CD14-positive monocyte (primary cell): ENCODE measurements at regions not wholly inside any gene's neighbourhood (a gene's known extent, or its start where the extent isn't known, plus 50 kb on each side); places are given as distances from the start of the nearest gene placed in this dataset.

Source experiments
- DNase-seq, 3 donors: peaks; one replicate each; pipeline ENCODE4 v3.0.0-alpha.2; 2011 to 2022
- H2AFZ ChIP-seq: 2 replicates; pipeline ENCODE4 v1.6.0; 2012; ENCODE audit warnings: mild to moderate bottlenecking, low read depth, low read length, inconsistent platforms; ENCODE audit not compliant: insufficient read depth, poor library complexity, severe bottlenecking
- H3K27ac ChIP-seq, 2 donors: 1 replicate in 1 of 2; 2 replicates in 1 of 2; pipeline ENCODE4 v1.5.1; 2012 to 2013; ENCODE audit warnings: low read length in 2 of 2, control low read depth in 1 of 2, inconsistent platforms in 1 of 2, low read depth in 1 of 2, mild to moderate bottlenecking in 1 of 2
- H3K27me3 ChIP-seq, 2 donors: one replicate each; pipeline versions ENCODE4 v1.6.0 to v1.6.1; 2011 to 2013; ENCODE audit warnings: low read length in 2 of 2; ENCODE audit not compliant: control insufficient read depth in 2 of 2, insufficient read depth in 2 of 2
- H3K36me3 ChIP-seq, 2 donors: replicated peaks in 1 of 2; 1 replicate in 1 of 2; 2 replicates in 1 of 2; pipeline versions ENCODE4 v1.5.1 to v1.6.1; 2012 to 2013; ENCODE audit warnings: low read length in 2 of 2, control low read depth in 1 of 2, inconsistent platforms in 1 of 2, mild to moderate bottlenecking in 1 of 2; ENCODE audit not compliant: insufficient read depth in 2 of 2, control insufficient read depth in 1 of 2
- H3K4me1 ChIP-seq, 2 donors: 1 replicate in 1 of 2; 2 replicates in 1 of 2; pipeline versions ENCODE4 v1.5.1 to v1.6.1; 2012 to 2013; ENCODE audit warnings: low read length in 2 of 2, control low read depth in 1 of 2, inconsistent platforms in 1 of 2, mild to moderate bottlenecking in 1 of 2, moderate library complexity in 1 of 2; ENCODE audit not compliant: insufficient read depth in 2 of 2, control insufficient read depth in 1 of 2
- H3K4me2 ChIP-seq: replicated peaks from 2 replicates; pipeline ENCODE3; 2012; ENCODE audit warnings: low read length, moderate library complexity, mild to moderate bottlenecking; ENCODE audit not compliant: poor library complexity, severe bottlenecking; ENCODE audit errors: extremely low read depth
- H3K4me3 ChIP-seq, 3 experiments: fragments of 200-600 bp in 1 of 3; sonication (generic) in 1 of 3; replicated peaks in 1 of 3; 1 replicate in 2 of 3; 2 replicates in 1 of 3; pipeline ENCODE4 v1.5.1; 2011 to 2013; ENCODE audit warnings: low read length in 3 of 3, mild to moderate bottlenecking in 3 of 3, control low read depth in 2 of 3, low read depth in 2 of 3, inconsistent platforms in 1 of 3, moderate library complexity in 1 of 3
- H3K79me2 ChIP-seq: 2 replicates; pipeline ENCODE4 v1.6.0; 2012; ENCODE audit warnings: mild to moderate bottlenecking, control low read depth, inconsistent platforms, low read length, moderate library complexity; ENCODE audit not compliant: insufficient read depth
- H3K9ac ChIP-seq: 2 replicates; pipeline ENCODE4 v1.6.0; 2017; ENCODE audit warnings: low read length, mild to moderate bottlenecking; ENCODE audit not compliant: insufficient read depth, poor library complexity, severe bottlenecking
- H3K9me3 ChIP-seq, 2 donors: replicated peaks in 1 of 2; 1 replicate in 1 of 2; 2 replicates in 1 of 2; pipeline versions ENCODE4 v1.5.1 to v1.6.1; 2012 to 2013; ENCODE audit warnings: low read length in 2 of 2, control low read depth in 1 of 2; ENCODE audit not compliant: control insufficient read depth in 1 of 2, insufficient read depth in 1 of 2
- H4K20me1 ChIP-seq: 2 replicates; pipeline ENCODE4 v1.6.0; 2012; ENCODE audit warnings: mild to moderate bottlenecking, low read length, control low read depth, moderate library complexity; ENCODE audit not compliant: insufficient read depth
- H3K27ac Mint-ChIP-seq, 7 donors: one replicate each; pipeline ENCODE4 v1.8.0; 2020; ENCODE audit warnings: mild to moderate bottlenecking in 7 of 7, mixed read lengths in 7 of 7, moderate library complexity in 6 of 7, inconsistent platforms in 2 of 7
- H3K27me3 Mint-ChIP-seq, 3 donors: one replicate each; pipeline ENCODE4 v1.8.0; 2021 to 2022; ENCODE audit warnings: low read depth in 3 of 3, mild to moderate bottlenecking in 3 of 3, mixed read lengths in 3 of 3, moderate library complexity in 3 of 3, inconsistent platforms in 1 of 3
- H3K36me3 Mint-ChIP-seq, 2 donors: one replicate each; pipeline ENCODE4 v1.8.0; 2020; ENCODE audit warnings: mixed read lengths in 2 of 2, inconsistent platforms in 1 of 2, mild to moderate bottlenecking in 1 of 2
- H3K4me1 Mint-ChIP-seq: one replicate; pipeline ENCODE4 v1.8.0; 2020; ENCODE audit warnings: mild to moderate bottlenecking, mixed read lengths
- H3K4me3 Mint-ChIP-seq, 2 donors: one replicate each; pipeline ENCODE4 v1.8.0; 2020; ENCODE audit warnings: mild to moderate bottlenecking in 2 of 2, mixed read lengths in 2 of 2, moderate library complexity in 1 of 2
- H3K9me3 Mint-ChIP-seq, 7 donors: one replicate each; pipeline ENCODE4 v1.8.0; 2020 to 2022; ENCODE audit warnings: mixed read lengths in 7 of 7, mild to moderate bottlenecking in 6 of 7, moderate library complexity in 6 of 7, inconsistent platforms in 2 of 7
- WGBS: methylation state at CpG from one replicate; pipeline ENCODE4 v1.1.5; 2013; ENCODE audit warnings: missing lambda C conversion rate; ENCODE audit not compliant: insufficient coverage; 5-methylcytosine and 5-hydroxymethylcytosine counted together
- intact Hi-C, 2 donors: fragments of 100-400 bp; cut with micrococcal nuclease; formaldehyde crosslinking; loops; one replicate each; pipeline versions ENCODE4 v1.15.0 to v1.15.1; 2023
- TF ChIP-seq, protein P1 (sequence below): fragments of 200-600 bp; IDR thresholded peaks from one replicate; pipeline ENCODE4 v1.8.0; 2022; ENCODE audit warnings: antibody characterized with exemption, mild to moderate bottlenecking

DNA sequence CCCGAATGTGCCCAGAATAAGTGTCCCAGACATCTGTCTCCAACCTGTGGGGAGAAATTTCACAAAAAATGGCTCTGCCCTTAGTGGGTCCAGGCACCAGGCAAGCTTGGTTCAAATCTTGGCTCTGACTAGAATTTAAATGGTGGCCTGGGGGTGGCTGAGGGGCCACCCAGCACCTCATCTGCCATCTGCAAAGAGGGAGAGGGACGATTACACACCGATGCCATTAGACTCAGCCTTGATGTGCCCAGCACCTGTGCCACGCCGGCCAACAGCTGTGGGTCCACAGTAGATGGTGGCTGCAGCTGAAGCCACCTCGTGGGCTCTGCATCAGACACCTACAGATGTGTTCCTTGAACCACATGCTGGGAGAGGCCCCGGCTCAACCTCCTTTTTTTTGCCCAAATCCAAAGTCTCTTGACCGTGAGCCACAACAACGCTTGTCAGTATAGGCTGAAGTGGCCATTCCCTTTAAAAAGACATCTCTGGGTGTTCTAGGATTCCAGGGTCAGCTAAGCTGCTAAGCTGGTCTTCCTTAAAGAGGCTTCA lies 222.0 kb upstream of the RAB6C start:
- Histone ChIP-seq H3K36me3 (no peaks in the 10 kb centered on the region), H3K27me3 (no peaks in the 10 kb centered on the region), H2AFZ (peak overlapping the region; percentile 80), H3K4me2 (no peak overlapping the region), H4K20me1 (no peaks in the 10 kb centered on the region), H3K4me1 (peaks cover 11 to 18% of the 10 kb centered on the region in 2 donors), H3K79me2 (no peaks in the 10 kb centered on the region), H3K27ac (no peak overlapping the region), H3K4me3 (no peak overlapping the region), H3K9me3 (peaks cover 0 to 3% of the 10 kb centered on the region in 2 donors), H3K9ac (no peak overlapping the region)
- no peak overlapping the region for H3K27ac Mint-ChIP-seq
- peaks cover 0 to 6% (median 1%) of the 10 kb centered on the region in 7 donors for H3K9me3 Mint-ChIP-seq
- no peak overlapping the region for H3K4me3 Mint-ChIP-seq
- DNase-seq: no peak
- TF ChIP-seq, protein P1, sequence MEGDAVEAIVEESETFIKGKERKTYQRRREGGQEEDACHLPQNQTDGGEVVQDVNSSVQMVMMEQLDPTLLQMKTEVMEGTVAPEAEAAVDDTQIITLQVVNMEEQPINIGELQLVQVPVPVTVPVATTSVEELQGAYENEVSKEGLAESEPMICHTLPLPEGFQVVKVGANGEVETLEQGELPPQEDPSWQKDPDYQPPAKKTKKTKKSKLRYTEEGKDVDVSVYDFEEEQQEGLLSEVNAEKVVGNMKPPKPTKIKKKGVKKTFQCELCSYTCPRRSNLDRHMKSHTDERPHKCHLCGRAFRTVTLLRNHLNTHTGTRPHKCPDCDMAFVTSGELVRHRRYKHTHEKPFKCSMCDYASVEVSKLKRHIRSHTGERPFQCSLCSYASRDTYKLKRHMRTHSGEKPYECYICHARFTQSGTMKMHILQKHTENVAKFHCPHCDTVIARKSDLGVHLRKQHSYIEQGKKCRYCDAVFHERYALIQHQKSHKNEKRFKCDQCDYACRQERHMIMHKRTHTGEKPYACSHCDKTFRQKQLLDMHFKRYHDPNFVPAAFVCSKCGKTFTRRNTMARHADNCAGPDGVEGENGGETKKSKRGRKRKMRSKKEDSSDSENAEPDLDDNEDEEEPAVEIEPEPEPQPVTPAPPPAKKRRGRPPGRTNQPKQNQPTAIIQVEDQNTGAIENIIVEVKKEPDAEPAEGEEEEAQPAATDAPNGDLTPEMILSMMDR: no peak
- WGBS: 93% methylated on average over 9 of the region's 9 CpGs
- intact Hi-C loops: no loop called here
- H3K27me3 Mint-ChIP-seq: peaks cover 2 to 5% (median 3%) of the 10 kb centered on the region in 3 donors
- H3K36me3 Mint-ChIP-seq: no peaks in the 10 kb centered on the region
- no peaks in the 10 kb centered on the region for H3K4me1 Mint-ChIP-seq

- TF ChIP-seq, protein P1: no peak
- Mint-ChIP-seq H3K27ac (peak overlapping the region in 5 of 7 donors; percentile 7 to 71 (median 42)), H3K9me3 (peaks cover 0 to 6% (median 0%) of the 10 kb centered on the region in 7 donors), H3K27me3 (peaks cover 2% of the 10 kb centered on the region in 3 donors), H3K36me3 (no peaks in the 10 kb centered on the region), H3K4me3 (peak overlapping the region; percentile 72 to 85), H3K4me1 (no peaks in the 10 kb centered on the region)
- Histone ChIP-seq H3K4me1 (peaks cover 11 to 18% of the 10 kb centered on the region in 2 donors), H2AFZ (peak overlapping the region; percentile 80), H3K9ac (peak overlapping the region; percentile 28), H4K20me1 (no peaks in the 10 kb centered on the region), H3K9me3 (peaks cover 0 to 3% of the 10 kb centered on the region in 2 donors), H3K79me2 (no peaks in the 10 kb centered on the region), H3K4me2 (peak overlapping the region; percentile 79), H3K36me3 (no peaks in the 10 kb centered on the region), H3K27ac (peak overlapping the region in 1 of 2 donors; percentile 57), H3K27me3 (no peaks in the 10 kb centered on the region), H3K4me3 (peak overlapping the region; percentile 2 to 68 (median 19))
- no peak for DNase-seq
- WGBS: 41% methylated on average over 9 of the region's 15 CpGs
- intact Hi-C loops: no loop called here
Observed at GRCh38 chr2:129757915-129758783, 221.3 kb upstream of the RAB6C start.
